HepG2 (cell line): ENCODE measurements at regions not wholly inside any gene's neighbourhood (a gene's known extent, or its start where the extent isn't known, plus 50 kb on each side); places are given as distances from the start of the nearest gene placed in this dataset.

ENCODE experiments used
- ATAC-seq: fragments of 200-7000 bp; cut with Tn5 transposase; 3 replicates; pipeline ENCODE4 v1.9.1; 2020; ENCODE audit warnings: mild to moderate bottlenecking, moderate library complexity
- BruUV-seq: library from RNA; stranded (reverse); fragments of 400-500 nt; replicated peaks from 2 replicates; lab custom pipeline; 2021; lab: Mats Ljungman, UMichigan
- CTCF ChIA-PET: fragments of 300-600 bp; formaldehyde crosslinking; extraction: SDS; loops from one replicate; lab custom pipeline; 2021; ENCODE audit warnings: low total read pairs, inconsistent platforms, low intra/inter-chr PET ratio; lab: Yijun Ruan, JAX
- POLR2A ChIA-PET: fragments of 350-600 bp; sonication (Branson Sonifier 250); formaldehyde crosslinking; loops from one replicate; lab custom pipeline; 2020; ENCODE audit warnings: antibody characterized with exemption, inconsistent platforms; lab: Yijun Ruan, JAX
- DNase-seq: peaks from one replicate; pipeline ENCODE4 v3.0.0-alpha.2; 2015; ENCODE audit warnings: low spot score
- FAIRE-seq: peaks from 3 replicates; lab custom pipeline; 2011; peaks lifted over from hg19 to GRCh38; lab: Jason Lieb, UNC
- H2AFZ ChIP-seq: one replicate; pipeline ENCODE4 v1.6.1; 2011; ENCODE audit warnings: low read length, inconsistent platforms
- H3K27ac ChIP-seq: fragments of 300-600 bp; 3 replicates; pipeline ENCODE4 v1.8.0; 2011; ENCODE audit warnings: mixed run types, mild to moderate bottlenecking, mixed read lengths, low read length, inconsistent platforms; ENCODE audit not compliant: insufficient read depth; ENCODE audit errors: extremely low read length
- H3K27me3 ChIP-seq, 2 experiments: fragments of 200-600 bp in 1 of 2; 2 replicates in 1 of 2; 3 replicates in 1 of 2; pipeline versions ENCODE4 v1.6.0 to v1.8.0; 2011; ENCODE audit warnings: low read length in 2 of 2, mild to moderate bottlenecking in 2 of 2, moderate library complexity in 2 of 2, inconsistent platforms in 1 of 2; ENCODE audit not compliant: insufficient read depth in 2 of 2, control insufficient read depth in 1 of 2
- H3K36me3 ChIP-seq, 2 experiments: fragments of 200-600 bp in 1 of 2; replicated peaks in 1 of 2; 2 replicates in 1 of 2; 3 replicates in 1 of 2; pipeline versions ENCODE4 v1.5.1 to v1.8.0; 2011; ENCODE audit warnings: low read length in 2 of 2, inconsistent platforms in 1 of 2; ENCODE audit not compliant: insufficient read depth in 2 of 2, control insufficient read depth in 1 of 2
- H3K4me1 ChIP-seq: 2 replicates; pipeline ENCODE4 v1.5.1; 2012; ENCODE audit warnings: low read length, inconsistent platforms; ENCODE audit not compliant: insufficient read depth
- H3K4me2 ChIP-seq: 2 replicates; pipeline ENCODE4 v1.6.0; 2011; ENCODE audit warnings: low read depth, low read length, inconsistent platforms
- H3K4me3 ChIP-seq, 3 experiments: fragments of 200-600 bp in 1 of 3; sonication (generic), shearing (Covaris generic) in 1 of 3; replicated peaks in 1 of 3; 2 replicates each; pipeline ENCODE4 v1.5.1; 2011 to 2016; ENCODE audit warnings: low read length in 3 of 3, inconsistent platforms in 2 of 3, low read depth in 2 of 3, mild to moderate bottlenecking in 2 of 3, control low read depth in 1 of 3, mixed read lengths in 1 of 3; ENCODE audit not compliant: insufficient read depth in 1 of 3
- H3K79me2 ChIP-seq: one replicate; pipeline ENCODE4 v1.6.1; 2011; ENCODE audit warnings: low read length, inconsistent platforms; ENCODE audit not compliant: insufficient read depth
- H3K9ac ChIP-seq: 2 replicates; pipeline ENCODE4 v1.6.0; 2011; ENCODE audit warnings: mild to moderate bottlenecking, low read depth, low read length, inconsistent platforms; ENCODE audit not compliant: insufficient read depth
- H3K9me3 ChIP-seq: 2 replicates; pipeline ENCODE4 v1.5.1; 2012; ENCODE audit warnings: mild to moderate bottlenecking, low read length
- H4K20me1 ChIP-seq: 2 replicates; pipeline ENCODE4 v1.6.0; 2011; ENCODE audit warnings: inconsistent platforms, mild to moderate bottlenecking, low read length, moderate library complexity; ENCODE audit not compliant: insufficient read depth
- ARID2 ChIP-seq: sonication (generic); formaldehyde crosslinking; IDR thresholded peaks from 2 replicates; pipeline ENCODE4 v1.8.1; 2022; ENCODE audit warnings: mild to moderate bottlenecking, missing genetic modification reagents, borderline replicate concordance
- HHEX ChIP-seq: IDR thresholded peaks from 2 replicates; pipeline ENCODE4 v1.6.1; 2016; ENCODE audit warnings: control low read depth
- KLF11 ChIP-seq: IDR thresholded peaks from 2 replicates; pipeline ENCODE4 v1.6.1; 2016; ENCODE audit warnings: missing compliant biosample characterization
- PPARG ChIP-seq: conservative IDR thresholded peaks from 2 replicates; pipeline ENCODE4 v1.6.1; 2016; ENCODE audit warnings: missing biosample characterization, missing genetic modification reagents
- ZNF431 ChIP-seq: sonication (generic); formaldehyde crosslinking; IDR thresholded peaks from 2 replicates; pipeline ENCODE4 v1.9.0; 2022; ENCODE audit warnings: missing genetic modification reagents, low read depth, mild to moderate bottlenecking, borderline replicate concordance
- ZNF556 ChIP-seq: sonication (generic); formaldehyde crosslinking; IDR thresholded peaks from 2 replicates; pipeline ENCODE4 v1.4.0; 2020; ENCODE audit warnings: mild to moderate bottlenecking, missing genetic modification reagents, borderline replicate concordance
- ZNF768 ChIP-seq: sonication (generic); formaldehyde crosslinking; IDR thresholded peaks from 2 replicates; pipeline ENCODE4 v1.4.0; 2020; ENCODE audit warnings: missing genetic modification reagents
- WGBS: methylation state at CpG from one replicate; pipeline ENCODE4 v1.1.6; 2017; ENCODE audit warnings: low lambda C conversion rate; 5-methylcytosine and 5-hydroxymethylcytosine counted together
- in situ Hi-C: cut with HindIII; loops from 2 replicates; pipeline ENCODE4 v1.10.0; 2017; ENCODE audit warnings: low pct_unique_long_range_greater_than_20kb; ENCODE audit not compliant: extremely low pct_ligation_motif_present
- intact Hi-C: fragments of 100-400 bp; cut with micrococcal nuclease; formaldehyde crosslinking; loops from one replicate; pipeline ENCODE4 v1.10.0; 2022; ENCODE audit not compliant: unreplicated experiment
- TF ChIP-seq, protein P1 (sequence below): sonication (generic); formaldehyde crosslinking; IDR thresholded peaks from 2 replicates; pipeline ENCODE4 v1.5.0; 2020; ENCODE audit warnings: mild to moderate bottlenecking, missing genetic modification reagents, borderline replicate concordance

DNA sequence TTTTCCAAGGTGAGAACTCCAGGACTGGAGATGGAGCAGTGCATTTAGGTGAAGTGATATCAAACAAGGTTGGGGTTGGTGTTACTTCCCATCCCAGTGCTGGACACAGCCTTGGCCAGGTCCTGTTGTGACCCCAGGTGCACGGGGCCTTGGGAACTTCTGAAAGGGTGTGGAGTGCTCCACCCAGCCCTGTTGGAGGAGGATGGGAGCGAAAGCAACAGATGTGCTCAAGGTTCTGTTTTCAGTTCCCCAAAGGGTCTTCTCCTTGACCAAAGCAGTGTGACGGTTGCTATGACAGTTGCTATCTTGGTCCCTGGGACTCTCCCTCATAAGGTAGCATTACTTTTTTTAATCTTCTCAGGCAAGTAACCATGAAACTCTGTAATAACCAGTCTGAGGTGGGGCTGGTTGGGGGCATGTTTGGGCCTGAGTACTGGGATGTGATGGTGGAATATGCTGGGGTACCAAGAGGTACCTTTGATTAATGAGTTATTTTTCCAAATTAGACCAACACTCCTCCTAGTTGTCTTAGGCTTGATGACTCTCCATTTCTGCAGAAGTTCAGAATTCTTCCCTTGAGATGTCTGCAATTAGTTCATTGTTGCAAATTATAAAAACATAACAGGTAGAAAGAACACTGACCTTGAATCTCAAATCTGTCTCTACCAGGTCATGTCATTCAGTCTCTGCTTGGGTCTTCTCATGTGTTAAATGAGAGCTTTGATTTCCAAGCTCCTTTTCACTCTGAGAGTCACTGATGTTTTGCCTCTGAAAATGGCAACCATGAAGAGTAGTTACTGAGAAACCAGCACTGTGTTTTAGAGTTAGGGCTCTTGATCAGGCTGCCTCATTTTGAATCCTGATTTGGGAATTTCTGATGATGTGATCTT, 154.5 kb downstream of the RPIA start:
- Histone ChIP-seq H3K4me2 (no peak overlapping the region), H3K79me2 (no peaks in the 10 kb centered on the region), H3K4me3 (no peak overlapping the region), H3K9me3 (no peaks in the 10 kb centered on the region), H3K27me3 (peaks cover 0 to 4% of the 10 kb centered on the region in 2 experiments; a peak in 3 of 5 replicates), H3K4me1 (no peaks in the 10 kb centered on the region), H3K27ac (no peak overlapping the region), H3K36me3 (no peaks in the 10 kb centered on the region)
- CTCF ChIA-PET = no interaction called here
- 19% methylated on average over 3 of the region's 3 CpGs for WGBS
- ATAC-seq = no peak
- FAIRE-seq = no peak
- no peak for DNase-seq
- TF ChIP-seq PPARG (CRISPR knock-in tag) (no peak), HHEX (CRISPR knock-in tag) (no peak), ZNF768 (CRISPR knock-in tag) (no peak), ZNF556 (no peak), KLF11 (CRISPR knock-in tag) (no peak), ARID2 (CRISPR knock-in tag) (no peak), ZNF431 (CRISPR knock-in tag) (no peak)
- TF ChIP-seq, protein P1, sequence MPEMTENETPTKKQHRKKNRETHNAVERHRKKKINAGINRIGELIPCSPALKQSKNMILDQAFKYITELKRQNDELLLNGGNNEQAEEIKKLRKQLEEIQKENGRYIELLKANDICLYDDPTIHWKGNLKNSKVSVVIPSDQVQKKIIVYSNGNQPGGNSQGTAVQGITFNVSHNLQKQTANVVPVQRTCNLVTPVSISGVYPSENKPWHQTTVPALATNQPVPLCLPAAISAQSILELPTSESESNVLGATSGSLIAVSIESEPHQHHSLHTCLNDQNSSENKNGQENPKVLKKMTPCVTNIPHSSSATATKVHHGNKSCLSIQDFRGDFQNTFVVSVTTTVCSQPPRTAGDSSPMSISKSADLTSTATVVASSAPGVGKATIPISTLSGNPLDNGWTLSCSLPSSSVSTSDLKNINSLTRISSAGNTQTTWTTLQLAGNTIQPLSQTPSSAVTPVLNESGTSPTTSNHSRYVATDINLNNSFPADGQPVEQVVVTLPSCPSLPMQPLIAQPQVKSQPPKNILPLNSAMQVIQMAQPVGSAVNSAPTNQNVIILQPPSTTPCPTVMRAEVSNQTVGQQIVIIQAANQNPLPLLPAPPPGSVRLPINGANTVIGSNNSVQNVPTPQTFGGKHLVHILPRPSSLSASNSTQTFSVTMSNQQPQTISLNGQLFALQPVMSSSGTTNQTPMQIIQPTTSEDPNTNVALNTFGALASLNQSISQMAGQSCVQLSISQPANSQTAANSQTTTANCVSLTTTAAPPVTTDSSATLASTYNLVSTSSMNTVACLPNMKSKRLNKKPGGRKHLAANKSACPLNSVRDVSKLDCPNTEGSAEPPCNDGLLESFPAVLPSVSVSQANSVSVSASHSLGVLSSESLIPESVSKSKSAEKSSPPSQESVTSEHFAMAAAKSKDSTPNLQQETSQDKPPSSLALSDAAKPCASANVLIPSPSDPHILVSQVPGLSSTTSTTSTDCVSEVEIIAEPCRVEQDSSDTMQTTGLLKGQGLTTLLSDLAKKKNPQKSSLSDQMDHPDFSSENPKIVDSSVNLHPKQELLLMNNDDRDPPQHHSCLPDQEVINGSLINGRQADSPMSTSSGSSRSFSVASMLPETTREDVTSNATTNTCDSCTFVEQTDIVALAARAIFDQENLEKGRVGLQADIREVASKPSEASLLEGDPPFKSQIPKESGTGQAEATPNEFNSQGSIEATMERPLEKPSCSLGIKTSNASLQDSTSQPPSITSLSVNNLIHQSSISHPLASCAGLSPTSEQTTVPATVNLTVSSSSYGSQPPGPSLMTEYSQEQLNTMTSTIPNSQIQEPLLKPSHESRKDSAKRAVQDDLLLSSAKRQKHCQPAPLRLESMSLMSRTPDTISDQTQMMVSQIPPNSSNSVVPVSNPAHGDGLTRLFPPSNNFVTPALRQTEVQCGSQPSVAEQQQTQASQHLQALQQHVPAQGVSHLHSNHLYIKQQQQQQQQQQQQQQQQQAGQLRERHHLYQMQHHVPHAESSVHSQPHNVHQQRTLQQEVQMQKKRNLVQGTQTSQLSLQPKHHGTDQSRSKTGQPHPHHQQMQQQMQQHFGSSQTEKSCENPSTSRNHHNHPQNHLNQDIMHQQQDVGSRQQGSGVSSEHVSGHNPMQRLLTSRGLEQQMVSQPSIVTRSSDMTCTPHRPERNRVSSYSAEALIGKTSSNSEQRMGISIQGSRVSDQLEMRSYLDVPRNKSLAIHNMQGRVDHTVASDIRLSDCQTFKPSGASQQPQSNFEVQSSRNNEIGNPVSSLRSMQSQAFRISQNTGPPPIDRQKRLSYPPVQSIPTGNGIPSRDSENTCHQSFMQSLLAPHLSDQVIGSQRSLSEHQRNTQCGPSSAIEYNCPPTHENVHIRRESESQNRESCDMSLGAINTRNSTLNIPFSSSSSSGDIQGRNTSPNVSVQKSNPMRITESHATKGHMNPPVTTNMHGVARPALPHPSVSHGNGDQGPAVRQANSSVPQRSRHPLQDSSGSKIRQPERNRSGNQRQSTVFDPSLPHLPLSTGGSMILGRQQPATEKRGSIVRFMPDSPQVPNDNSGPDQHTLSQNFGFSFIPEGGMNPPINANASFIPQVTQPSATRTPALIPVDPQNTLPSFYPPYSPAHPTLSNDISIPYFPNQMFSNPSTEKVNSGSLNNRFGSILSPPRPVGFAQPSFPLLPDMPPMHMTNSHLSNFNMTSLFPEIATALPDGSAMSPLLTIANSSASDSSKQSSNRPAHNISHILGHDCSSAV (CRISPR knock-in tag) = no peak
- TF ChIP-seq, all 625 proteins: peak for 0
- intact Hi-C loops = no loop called here
- BruUV-seq = no TSS peak
- Histone ChIP-seq H2AFZ (no peak overlapping the region), H4K20me1 (no peaks in the 10 kb centered on the region), H3K9ac (no peak overlapping the region)
- POLR2A ChIA-PET = no interaction called here
- in situ Hi-C loops = no loop called here
